Sigmoid colon (tissue), 6 donors: ENCODE measurements at regions not wholly inside any gene's neighbourhood (a gene's known extent, or its start where the extent isn't known, plus 50 kb on each side); places are given as distances from the start of the nearest gene placed in this dataset.

Source experiments
- DNase-seq: peaks from one replicate; pipeline ENCODE4 v3.0.0-alpha.2; 2019
- H3K27ac ChIP-seq, 4 donors: fragments of 200-600 bp; sonication (generic); one replicate each; pipeline ENCODE4 v1.5.1; 2016 to 2019; ENCODE audit warnings: mild to moderate bottlenecking in 1 of 4
- H3K27me3 ChIP-seq, 3 donors: fragments of 200-600 bp; sonication (generic); one replicate each; pipeline ENCODE4 v1.5.1; 2019; ENCODE audit warnings: mild to moderate bottlenecking in 1 of 3
- H3K36me3 ChIP-seq, 4 donors: fragments of 200-600 bp; sonication (generic); one replicate each; pipeline ENCODE4 v1.5.1; 2016 to 2019
- H3K4me1 ChIP-seq, 4 donors: fragments of 200-600 bp; sonication (generic); one replicate each; pipeline ENCODE4 v1.5.1; 2017 to 2019
- H3K4me3 ChIP-seq, 4 donors: fragments of 200-600 bp; sonication (generic); one replicate each; pipeline ENCODE4 v1.5.1; 2017 to 2019; ENCODE audit warnings: mild to moderate bottlenecking in 2 of 4, moderate library complexity in 1 of 4
- H3K9me3 ChIP-seq, 4 donors: fragments of 200-600 bp in 3 of 4; sonication (generic) in 3 of 4; one replicate each; pipeline versions ENCODE4 v1.5.1 to v1.6.1; 2013 to 2019
- CTCF ChIP-seq, 4 experiments: fragments of 450-650 bp in 3 of 4; fragments of 200-600 bp in 1 of 4; IDR thresholded peaks; one replicate each; pipeline ENCODE4 v1.5.1; 2016 to 2019; ENCODE audit warnings: antibody characterized with exemption in 4 of 4, mild to moderate bottlenecking in 3 of 4, moderate library complexity in 2 of 4
- EP300 ChIP-seq, 4 donors: sonication (generic); formaldehyde crosslinking; IDR thresholded peaks; one replicate each; pipeline ENCODE4 v1.6.1; 2017; ENCODE audit warnings: antibody characterized with exemption in 4 of 4
- POLR2A ChIP-seq, 2 donors: fragments of 450-650 bp; IDR thresholded peaks; one replicate each; pipeline ENCODE4 v1.6.1; 2016; ENCODE audit warnings: antibody characterized with exemption in 2 of 2, mild to moderate bottlenecking in 2 of 2, moderate library complexity in 2 of 2
- POLR2AphosphoS5 ChIP-seq, 4 donors: sonication (generic); formaldehyde crosslinking; IDR thresholded peaks; one replicate each; pipeline ENCODE4 v1.6.1; 2017; ENCODE audit warnings: antibody characterized with exemption in 4 of 4
- WGBS, 2 donors: extraction: QIAGEN DNeasy Blood & Tissue Kit; methylation state at CpG; one replicate each; pipeline ENCODE4 v1.1.7; 2013; 5-methylcytosine and 5-hydroxymethylcytosine counted together
- intact Hi-C: fragments of 100-400 bp; cut with DNase I; formaldehyde crosslinking; loops from one replicate; pipeline ENCODE4 v1.15.1; 2023
- donor health status: healthy with polysubstance abuse.
- donor health status: healthy.

- no peak overlapping the region for H3K27ac ChIP-seq
- no peaks in the 10 kb centered on the region for H3K27me3 ChIP-seq
- H3K4me3 ChIP-seq: no peak overlapping the region
- H3K4me1 ChIP-seq: no peaks in the 10 kb centered on the region
- H3K9me3 ChIP-seq: no peaks in the 10 kb centered on the region
- no peaks in the 10 kb centered on the region for H3K36me3 ChIP-seq
- intact Hi-C loops: no loop called here
- WGBS, 2 donors: 88 to 93% methylated on average over 3 of the region's 3 CpGs
- no peak for DNase-seq
- TF ChIP-seq EP300 (IDR thresholded peaks at IDR 0.05) (no peak), POLR2A (IDR thresholded peaks at IDR 0.05) (no peak), POLR2AphosphoS5 (IDR thresholded peaks at IDR 0.05) (no peak), CTCF (IDR thresholded peaks at IDR 0.05) (no peak)
These were observed 484.2 kb downstream of the ZNF536 start for GRCh38 chr19:30856376-30856775.

- Histone ChIP-seq H3K9me3 (no peaks in the 10 kb centered on the region), H3K4me1 (peaks cover 0 to 2% (median under 1%) of the 10 kb centered on the region in 4 donors), H3K27me3 (no peaks in the 10 kb centered on the region), H3K4me3 (no peak overlapping the region), H3K36me3 (no peaks in the 10 kb centered on the region), H3K27ac (no peak overlapping the region)
- intact Hi-C loops: no loop called here
- TF ChIP-seq POLR2AphosphoS5 (IDR thresholded peaks at IDR 0.05) (no peak), CTCF (IDR thresholded peaks at IDR 0.05) (no peak), POLR2A (IDR thresholded peaks at IDR 0.05) (no peak), EP300 (IDR thresholded peaks at IDR 0.05) (no peak)
- DNase-seq: no peak
- 72 to 80% methylated on average over 6 of the region's 6 CpGs for WGBS, 2 donors
These were observed 483.3 kb downstream of the ZNF536 start for GRCh38 chr19:30855442-30855841.

GRCh38 chr19:30854661-30855060, 482.5 kb downstream of the ZNF536 start:
- Histone ChIP-seq H3K27ac (no peak overlapping the region), H3K4me1 (peaks cover 0 to 10% (median 7%) of the 10 kb centered on the region in 4 donors), H3K36me3 (no peaks in the 10 kb centered on the region), H3K4me3 (no peak overlapping the region), H3K9me3 (no peaks in the 10 kb centered on the region), H3K27me3 (no peaks in the 10 kb centered on the region)
- intact Hi-C loops: no loop called here
- no peak for DNase-seq
- TF ChIP-seq EP300 (IDR thresholded peaks at IDR 0.05): no peak
- TF ChIP-seq POLR2A (IDR thresholded peaks at IDR 0.05): no peak
- no peak for TF ChIP-seq CTCF (IDR thresholded peaks at IDR 0.05)
- TF ChIP-seq POLR2AphosphoS5 (IDR thresholded peaks at IDR 0.05): no peak
- 87 to 93% methylated on average over 4 of the region's 4 CpGs for WGBS, 2 donors

- Histone ChIP-seq H3K4me1 (peaks cover 0 to 14% (median 11%) of the 10 kb centered on the region in 4 donors), H3K4me3 (no peak overlapping the region), H3K36me3 (no peaks in the 10 kb centered on the region), H3K9me3 (no peaks in the 10 kb centered on the region), H3K27me3 (no peaks in the 10 kb centered on the region), H3K27ac (no peak overlapping the region)
- intact Hi-C loops: no loop called here
- 83 to 88% methylated on average over 1 of the region's 1 CpG for WGBS, 2 donors
- TF ChIP-seq POLR2AphosphoS5 (IDR thresholded peaks at IDR 0.05): no peak
- TF ChIP-seq POLR2A (IDR thresholded peaks at IDR 0.05): no peak
- no peak for TF ChIP-seq EP300 (IDR thresholded peaks at IDR 0.05)
- no peak for TF ChIP-seq CTCF (IDR thresholded peaks at IDR 0.05)
- no peak for DNase-seq
These were observed 482.0 kb downstream of the ZNF536 start for GRCh38 chr19:30854207-30854606.

- no peak for DNase-seq
- Histone ChIP-seq H3K4me3 (no peak overlapping the region), H3K36me3 (no peaks in the 10 kb centered on the region), H3K9me3 (no peaks in the 10 kb centered on the region), H3K27me3 (no peaks in the 10 kb centered on the region), H3K4me1 (peaks cover 0 to 26% (median 23%) of the 10 kb centered on the region in 4 donors), H3K27ac (no peak overlapping the region)
- WGBS, 2 donors: 91 to 95% methylated on average over 3 of the region's 3 CpGs
- TF ChIP-seq POLR2AphosphoS5 (IDR thresholded peaks at IDR 0.05) (no peak), EP300 (IDR thresholded peaks at IDR 0.05) (no peak), CTCF (IDR thresholded peaks at IDR 0.05) (no peak), POLR2A (IDR thresholded peaks at IDR 0.05) (no peak)
- intact Hi-C loops: no loop called here
These were observed 480.9 kb downstream of the ZNF536 start for GRCh38 chr19:30853036-30853435.
